Naive thymus-derived CD4-positive, alpha-beta T cell (primary cell): ENCODE measurements at regions not wholly inside any gene's neighbourhood (a gene's known extent, or its start where the extent isn't known, plus 50 kb on each side); places are given as distances from the start of the nearest gene placed in this dataset.
"Not testable (repeated sequence)": the region's sequence is repeated elsewhere in the genome, so short reads cannot be mapped to it uniquely, and the experiment has no call there.

Experiments used
- ATAC-seq: fragments of 150-1000 bp; cut with Tn5 transposase; 2 replicates; pipeline ENCODE4 v1.10.0; 2021; ENCODE audit warnings: mild to moderate bottlenecking, moderate library complexity
- CTCF ChIA-PET: fragments of 350-600 bp; sonication (Branson Sonifier 250); formaldehyde crosslinking; loops from one replicate; lab custom pipeline; 2021; ENCODE audit warnings: antibody characterized with exemption; lab: Charles Lee
- POLR2A ChIA-PET: fragments of 350-600 bp; sonication (Branson Sonifier 250); formaldehyde crosslinking; loops from one replicate; lab custom pipeline; 2021; ENCODE audit warnings: antibody characterized with exemption, inconsistent platforms; lab: Charles Lee
- DNase-seq, 9 donors: peaks; one replicate each; pipeline versions ENCODE4 v3.0.0 to v3.0.0-alpha.2; 2020 to 2022; ENCODE audit warnings: mixed read lengths in 1 of 9
- H3K27ac ChIP-seq: one replicate; pipeline ENCODE4 v1.7.0; 2013; ENCODE audit warnings: mild to moderate bottlenecking, low read depth, low read length, moderate library complexity
- H3K27me3 ChIP-seq, 2 donors: one replicate each; pipeline ENCODE4 v1.7.0; 2013; ENCODE audit warnings: low read length in 2 of 2, mild to moderate bottlenecking in 2 of 2, moderate library complexity in 2 of 2; ENCODE audit not compliant: control insufficient read depth in 2 of 2, insufficient read depth in 2 of 2
- H3K36me3 ChIP-seq, 3 experiments: 1 replicate in 2 of 3; 2 replicates in 1 of 3; pipeline ENCODE4 v1.7.0; 2013; ENCODE audit warnings: low read length in 3 of 3, mild to moderate bottlenecking in 3 of 3, moderate library complexity in 1 of 3; ENCODE audit not compliant: insufficient read depth in 3 of 3, control insufficient read depth in 2 of 3
- H3K4me1 ChIP-seq, 2 donors: one replicate each; pipeline ENCODE4 v1.7.0; 2013; ENCODE audit warnings: low read length in 2 of 2, mild to moderate bottlenecking in 2 of 2, moderate library complexity in 1 of 2; ENCODE audit not compliant: control insufficient read depth in 2 of 2, insufficient read depth in 2 of 2
- H3K4me3 ChIP-seq: 2 replicates; pipeline ENCODE4 v1.7.0; 2013; ENCODE audit warnings: mild to moderate bottlenecking, low read length
- H3K9me3 ChIP-seq, 3 experiments: 1 replicate in 2 of 3; 2 replicates in 1 of 3; pipeline ENCODE4 v1.7.0; 2013; ENCODE audit warnings: low read length in 3 of 3; ENCODE audit not compliant: control insufficient read depth in 2 of 3
- H3K27ac Mint-ChIP-seq, 9 donors: one replicate each; pipeline ENCODE4 v1.8.0; 2020 to 2022; ENCODE audit warnings: mixed read lengths in 9 of 9, mild to moderate bottlenecking in 8 of 9, moderate library complexity in 5 of 9, inconsistent platforms in 2 of 9
- H3K27me3 Mint-ChIP-seq, 5 donors: one replicate each; pipeline ENCODE4 v1.8.0; 2021 to 2022; ENCODE audit warnings: mixed read lengths in 5 of 5, mild to moderate bottlenecking in 1 of 5
- H3K36me3 Mint-ChIP-seq, 5 donors: one replicate each; pipeline ENCODE4 v1.8.0; 2020 to 2022; ENCODE audit warnings: mixed read lengths in 5 of 5, mild to moderate bottlenecking in 3 of 5, inconsistent platforms in 1 of 5
- H3K4me1 Mint-ChIP-seq, 7 donors: one replicate each; pipeline ENCODE4 v1.8.0; 2020 to 2022; ENCODE audit warnings: mixed read lengths in 7 of 7, mild to moderate bottlenecking in 3 of 7, inconsistent platforms in 1 of 7
- H3K4me3 Mint-ChIP-seq, 10 donors: one replicate each; pipeline ENCODE4 v1.8.0; 2020 to 2022; ENCODE audit warnings: mild to moderate bottlenecking in 10 of 10, mixed read lengths in 10 of 10, moderate library complexity in 6 of 10, inconsistent platforms in 2 of 10
- H3K9me3 Mint-ChIP-seq, 11 donors: one replicate each; pipeline ENCODE4 v1.8.0; 2020 to 2022; ENCODE audit warnings: mixed read lengths in 11 of 11, mild to moderate bottlenecking in 4 of 11, inconsistent platforms in 1 of 11, moderate library complexity in 1 of 11
- intact Hi-C, 2 donors: fragments of 100-400 bp; cut with micrococcal nuclease; formaldehyde crosslinking; loops; one replicate each; pipeline ENCODE4 v1.15.1; 2023

DNA sequence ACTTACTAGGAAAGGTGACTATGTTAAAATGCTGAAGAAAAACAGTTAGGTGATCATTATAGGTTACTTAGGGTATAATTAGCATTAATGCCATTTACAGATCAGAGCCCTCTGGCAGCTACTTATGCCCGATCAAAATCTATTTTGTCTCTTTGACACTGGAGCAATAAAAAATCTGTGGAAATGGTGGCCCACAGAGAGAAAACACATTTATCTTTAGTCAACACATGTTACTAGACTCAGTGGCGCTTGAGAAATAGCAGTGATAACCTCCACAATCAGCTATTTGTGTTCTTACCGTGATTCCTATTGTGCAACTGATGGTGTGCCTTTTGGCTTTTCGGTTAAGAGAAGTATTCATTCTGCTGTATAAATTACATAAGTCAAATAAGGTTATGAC, 1519.6 kb downstream of the PCDH9 start:
- Mint-ChIP-seq H3K9me3 (peaks cover 0 to 24% (median 3%) of the 10 kb centered on the region in 11 donors), H3K4me1 (no peaks in the 10 kb centered on the region), H3K36me3 (no peaks in the 10 kb centered on the region), H3K4me3 (no peak overlapping the region), H3K27me3 (no peaks in the 10 kb centered on the region), H3K27ac (no peak overlapping the region)
- Histone ChIP-seq H3K4me1 (no peaks in the 10 kb centered on the region), H3K27ac (no peak overlapping the region), H3K9me3 (no peaks in the 10 kb centered on the region), H3K4me3 (no peak overlapping the region), H3K36me3 (no peaks in the 10 kb centered on the region), H3K27me3 (no peaks in the 10 kb centered on the region)
- intact Hi-C loops: no loop called here
- POLR2A ChIA-PET: no interaction called here
- no peak for DNase-seq
- CTCF ChIA-PET: no interaction called here
- ATAC-seq: no peak

- DNase-seq: no peak
- H3K36me3 ChIP-seq: no peaks in the 10 kb centered on the region
- no peaks in the 10 kb centered on the region for H3K27me3 Mint-ChIP-seq
- ATAC-seq: no peak
- H3K4me3 ChIP-seq: no peak overlapping the region
- H3K27me3 ChIP-seq: no peaks in the 10 kb centered on the region
- no peaks in the 10 kb centered on the region for H3K4me1 ChIP-seq
- intact Hi-C loops: no loop called here
- no peaks in the 10 kb centered on the region for H3K36me3 Mint-ChIP-seq
- ChIA-PET CTCF (no interaction called here), POLR2A (no interaction called here)
- peaks cover 0 to 16% (median 3%) of the 10 kb centered on the region in 11 donors for H3K9me3 Mint-ChIP-seq
- no peak overlapping the region for H3K27ac Mint-ChIP-seq
- no peak overlapping the region for H3K4me3 Mint-ChIP-seq
- H3K9me3 ChIP-seq: no peaks in the 10 kb centered on the region
- H3K27ac ChIP-seq: no peak overlapping the region
- no peaks in the 10 kb centered on the region for H3K4me1 Mint-ChIP-seq
Observed at GRCh38 chr13:65697843-65698242, 1532.3 kb downstream of the PCDH9 start.

DNA sequence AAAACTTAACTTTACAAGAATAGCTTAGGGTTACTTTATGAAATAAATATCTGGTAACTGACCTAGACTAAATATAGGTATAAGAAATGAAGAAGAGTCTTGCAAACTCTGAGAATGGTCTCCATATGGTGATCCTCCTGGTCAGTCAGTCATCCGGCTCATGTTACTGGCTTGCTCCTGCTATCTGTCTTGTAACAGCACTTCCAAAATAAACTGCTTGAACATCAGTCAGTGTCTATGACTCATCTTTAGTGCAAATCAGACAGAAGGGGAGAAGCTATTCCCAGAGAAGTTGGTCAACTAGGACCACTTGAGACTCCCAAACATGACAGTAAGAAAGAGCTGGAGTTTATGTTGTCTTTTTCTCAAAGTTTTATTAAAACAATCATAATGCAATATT, 1550.9 kb downstream of the PCDH9 start:
- Mint-ChIP-seq H3K9me3 (peaks cover 2 to 13% (median 8%) of the 10 kb centered on the region in 11 donors), H3K36me3 (peaks cover 0 to 4% (median 0%) of the 10 kb centered on the region in 5 donors), H3K27ac (no peak overlapping the region), H3K27me3 (no peaks in the 10 kb centered on the region), H3K4me3 (no peak overlapping the region), H3K4me1 (no peaks in the 10 kb centered on the region)
- no peaks in the 10 kb centered on the region for H3K27me3 ChIP-seq
- intact Hi-C loops: no loop called here
- H3K4me1 ChIP-seq: no peaks in the 10 kb centered on the region
- H3K27ac ChIP-seq: no peak overlapping the region
- H3K4me3 ChIP-seq: no peak overlapping the region
- no peaks in the 10 kb centered on the region for H3K9me3 ChIP-seq
- no peaks in the 10 kb centered on the region for H3K36me3 ChIP-seq
- DNase-seq (no peak), ATAC-seq (no peak)
- CTCF ChIA-PET: no interaction called here
- POLR2A ChIA-PET: no interaction called here

- no peaks in the 10 kb centered on the region for H3K4me1 Mint-ChIP-seq
- ChIA-PET POLR2A (no interaction called here), CTCF (no interaction called here)
- no peak overlapping the region for H3K27ac Mint-ChIP-seq
- no peaks in the 10 kb centered on the region for H3K9me3 ChIP-seq
- H3K9me3 Mint-ChIP-seq: peaks cover 2 to 21% (median 15%) of the 10 kb centered on the region in 11 donors
- no peak overlapping the region for H3K4me3 ChIP-seq
- no peak overlapping the region for H3K27ac ChIP-seq
- no peaks in the 10 kb centered on the region for H3K27me3 Mint-ChIP-seq
- no peak for ATAC-seq
- no peaks in the 10 kb centered on the region for H3K4me1 ChIP-seq
- no peak overlapping the region for H3K4me3 Mint-ChIP-seq
- no peaks in the 10 kb centered on the region for H3K27me3 ChIP-seq
- H3K36me3 ChIP-seq: no peaks in the 10 kb centered on the region
- no peak for DNase-seq
- H3K36me3 Mint-ChIP-seq: peaks cover 0 to 7% (median 0%) of the 10 kb centered on the region in 5 donors
- intact Hi-C loops: no loop called here
Observed at GRCh38 chr13:65677906-65678305, 1552.2 kb downstream of the PCDH9 start.

- H3K9me3 ChIP-seq, H3K27me3 ChIP-seq, H3K27ac ChIP-seq, intact Hi-C loops, H3K4me3 ChIP-seq, POLR2A ChIA-PET, H3K27me3 Mint-ChIP-seq, H3K4me1 ChIP-seq, H3K4me3 Mint-ChIP-seq, H3K27ac Mint-ChIP-seq, H3K4me1 Mint-ChIP-seq, ATAC-seq, CTCF ChIA-PET, DNase-seq, H3K36me3 ChIP-seq: not testable (repeated sequence)
- peaks cover 0 to 11% (median 0%) of the 10 kb centered on the region in 5 donors for H3K36me3 Mint-ChIP-seq
- H3K9me3 Mint-ChIP-seq: peaks cover 6 to 46% (median 24%) of the 10 kb centered on the region in 11 donors
Observed at GRCh38 chr13:65675383-65675782, 1554.8 kb downstream of the PCDH9 start.

DNA sequence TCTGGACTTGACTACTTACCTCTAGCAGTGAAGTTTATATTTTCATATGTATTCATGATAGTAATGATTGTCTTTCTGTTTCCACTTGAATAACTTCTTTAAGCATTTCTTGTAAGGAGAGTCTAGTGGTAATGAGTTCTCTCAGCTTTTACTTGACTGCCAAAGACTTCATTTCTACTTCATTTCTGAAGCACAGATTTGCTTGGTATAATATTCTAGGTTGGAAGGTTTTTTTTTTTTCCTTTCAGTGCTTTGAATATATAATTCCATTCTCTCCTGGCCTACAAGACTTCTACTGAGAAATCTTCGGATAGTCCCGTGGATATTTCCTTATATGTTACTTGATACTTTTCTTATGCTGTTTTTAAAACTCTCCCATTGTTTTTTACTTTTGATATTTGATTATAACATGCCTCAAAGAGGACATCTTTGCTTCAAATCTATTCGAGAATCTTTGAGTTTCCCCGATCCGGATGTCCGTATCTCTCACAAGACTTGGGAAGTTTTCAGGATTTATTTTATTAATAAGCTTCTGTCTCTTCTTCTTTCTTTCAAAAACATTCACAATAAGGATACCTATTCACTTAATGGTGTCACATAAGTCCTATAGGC, 1560.0 kb downstream of the PCDH9 start:
- DNase-seq: no peak
- H3K9me3 Mint-ChIP-seq: peaks cover 4 to 54% (median 24%) of the 10 kb centered on the region in 11 donors
- intact Hi-C loops: no loop called here
- CTCF ChIA-PET: no interaction called here
- peaks cover 0 to 11% (median 0%) of the 10 kb centered on the region in 5 donors for H3K36me3 Mint-ChIP-seq
- no peaks in the 10 kb centered on the region for H3K4me1 ChIP-seq
- H3K27ac ChIP-seq: no peak overlapping the region
- no peak for ATAC-seq
- H3K4me3 ChIP-seq: no peak overlapping the region
- no peak overlapping the region for H3K4me3 Mint-ChIP-seq
- H3K27me3 ChIP-seq: no peaks in the 10 kb centered on the region
- POLR2A ChIA-PET: no interaction called here
- no peaks in the 10 kb centered on the region for H3K4me1 Mint-ChIP-seq
- no peaks in the 10 kb centered on the region for H3K27me3 Mint-ChIP-seq
- no peaks in the 10 kb centered on the region for H3K9me3 ChIP-seq
- H3K27ac Mint-ChIP-seq: no peak overlapping the region
- H3K36me3 ChIP-seq: no peaks in the 10 kb centered on the region

GRCh38 chr13:65660731-65661130, 1569.4 kb downstream of the PCDH9 start:
- Histone ChIP-seq H3K9me3 (no peaks in the 10 kb centered on the region), H3K4me3 (no peak overlapping the region), H3K27me3 (no peaks in the 10 kb centered on the region), H3K27ac (no peak overlapping the region), H3K4me1 (no peaks in the 10 kb centered on the region), H3K36me3 (no peaks in the 10 kb centered on the region)
- Mint-ChIP-seq H3K4me3 (no peak overlapping the region), H3K27me3 (no peaks in the 10 kb centered on the region), H3K27ac (no peak overlapping the region), H3K4me1 (no peaks in the 10 kb centered on the region), H3K9me3 (peaks cover 0 to 10% (median 4%) of the 10 kb centered on the region in 11 donors), H3K36me3 (no peaks in the 10 kb centered on the region)
- ATAC-seq (no peak), DNase-seq (no peak)
- intact Hi-C loops: no loop called here
- ChIA-PET CTCF (no interaction called here), POLR2A (no interaction called here)
